ENCODE measurements at regions not wholly inside any gene's neighbourhood (a gene's known extent, or its start where the extent isn't known, plus 50 kb on each side); places are given as distances from the start of the nearest gene placed in this dataset.
"Not testable (repeated sequence)": the region's sequence is repeated elsewhere in the genome, so short reads cannot be mapped to it uniquely, and the experiment has no call there.

DNA sequence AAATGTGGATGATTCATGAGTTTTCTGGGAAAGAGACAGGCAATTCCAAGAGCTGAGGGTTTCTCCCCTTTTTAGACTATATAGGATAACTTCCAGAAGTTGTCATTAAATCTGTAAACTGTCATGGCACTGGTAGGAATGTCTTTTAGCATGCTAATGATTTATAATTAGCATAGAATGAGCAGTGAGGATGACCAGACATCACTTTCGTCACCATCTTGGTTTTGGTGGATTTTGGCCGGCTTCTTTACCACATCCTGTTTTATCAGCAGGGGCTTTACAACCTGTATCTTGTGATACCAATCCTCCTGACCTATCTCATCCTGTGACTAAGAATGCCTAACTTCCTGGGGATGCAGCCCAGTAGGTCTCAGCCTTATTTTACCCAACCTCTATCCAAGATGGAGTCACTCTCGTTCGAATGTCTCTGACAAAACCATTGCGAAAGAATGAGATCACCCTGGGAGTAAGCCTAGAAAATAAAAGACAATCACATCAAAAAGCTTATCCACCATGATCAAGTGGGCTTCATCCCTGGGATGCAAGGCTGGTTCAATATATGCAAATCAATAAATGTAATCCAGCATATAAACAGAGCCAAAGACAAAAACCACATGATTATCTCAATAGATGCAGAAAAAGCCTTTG lies 153.6 kb upstream of the BET1 start:
- H3K9me1 ChIP-seq (ENCODE audit: insufficient read depth, low read length); H2AFZ ChIP-seq (replicated peaks; ENCODE audit: low read length, poor library complexity); H3K9me3 ChIP-seq (ENCODE audit: control insufficient read depth, insufficient read depth, low read length); H3K23ac ChIP-seq (ENCODE audit: low read depth, low read length); H2BK20ac ChIP-seq (ENCODE audit: low read depth, low read length); H4K5ac ChIP-seq (ENCODE audit: low read depth, low read length); H3K4me2 ChIP-seq (ENCODE audit: low read depth, low read length); H3K36me3 ChIP-seq (ENCODE audit: control insufficient read depth, insufficient read depth, low read length); intact Hi-C loops (cut with micrococcal nuclease); ATAC-seq (ENCODE audit: low read depth); in situ Hi-C loops (cut with MboI; ENCODE audit: low sequenced_read_pairs); H3K9ac ChIP-seq (ENCODE audit: low read depth, low read length); H4K91ac ChIP-seq (ENCODE audit: insufficient read depth, low read depth, low read length); CTCF ChIA-PET; H3K18ac ChIP-seq (ENCODE audit: low read depth, low read length); H2BK15ac ChIP-seq (ENCODE audit: low read depth, low read length); H3K14ac ChIP-seq (replicated peaks; ENCODE audit: low read depth, low read length); BruUV-seq (replicated peaks); H3K27me3 ChIP-seq (ENCODE audit: control insufficient read depth, insufficient read depth, low read length); H2BK120ac ChIP-seq (ENCODE audit: low read depth, low read length); H3K56ac ChIP-seq (ENCODE audit: extremely low read depth, insufficient read depth, low read length); H3K27ac ChIP-seq (ENCODE audit: insufficient read depth, low read length); H3K4me1 ChIP-seq (ENCODE audit: control insufficient read depth, insufficient read depth, low read length); POLR2A ChIA-PET (ENCODE audit: unreplicated experiment); dilution Hi-C loops (cut with HindIII; ENCODE audit: low sequenced_read_pairs, unreplicated experiment); H4K20me1 ChIP-seq (ENCODE audit: insufficient read depth, low read length); H3K4me3 ChIP-seq (ENCODE audit: insufficient read depth, low read depth, low read length); H2AK9ac ChIP-seq (replicated peaks; ENCODE audit: low read depth, low read length, poor library complexity); H3K79me1 ChIP-seq (ENCODE audit: low read depth in 1 of 2, low read length in 2 of 2); H2AK5ac ChIP-seq (ENCODE audit: low read depth, low read length): not testable (repeated sequence)
- Histone ChIP-seq H3K4ac (ENCODE audit: low read depth, low read length) (peak overlapping the region; percentile 2; the same call in 1 of the 2 replicates), H4K8ac (ENCODE audit: low read depth in 2 of 2, low read length in 2 of 2) (peak overlapping the region; percentile 56; a peak in 1 of 4 replicates), H2BK5ac (ENCODE audit: low read depth, low read length, poor library complexity, severe bottlenecking) (peak overlapping the region; percentile 9)
- DNase-seq, result peak; percentile 69
- WGBS, 2 experiments (ENCODE audit: extremely low coverage in 2 of 2, insufficient read length in 1 of 2), result 80% methylated on average over 2 of the region's 5 CpGs; no CpG with 5 or more reads in 1 of the 2 experiments
- TF ChIP-seq CEBPB (IDR thresholded peaks at IDR 0.05; ENCODE audit: low read depth, low read length), result 0 out of 2 replicates have a peak, but pooled peaks have one; percentile 31

All from IMR-90 (cell line).